Caco-2 (cell line): ENCODE measurements at regions not wholly inside any gene's neighbourhood (a gene's known extent, or its start where the extent isn't known, plus 50 kb on each side); places are given as distances from the start of the nearest gene placed in this dataset.

ENCODE experiments used
- BruUV-seq: library from RNA; stranded (reverse); fragments of 400-500 nt; replicated peaks from 2 replicates; lab custom pipeline; 2021; lab: Mats Ljungman, UMichigan
- CTCF ChIA-PET: fragments of 300-600 bp; sonication (Branson Sonifier 250); formaldehyde crosslinking; loops from one replicate; lab custom pipeline; 2022; ENCODE audit warnings: antibody characterized with exemption; lab: Charles Lee
- POLR2A ChIA-PET: fragments of 300-600 bp; sonication (Branson Sonifier 250); formaldehyde crosslinking; loops from one replicate; lab custom pipeline; 2022; ENCODE audit warnings: antibody characterized with exemption; lab: Charles Lee
- DNase-seq, 2 experiments: peaks; one replicate each; pipeline versions ENCODE4 v3.0.0 to v3.0.0-alpha.2; 2020 to 2022
- H3K27me3 ChIP-seq: replicated peaks from 2 replicates; pipeline ENCODE4 v1.6.0; 2011; ENCODE audit warnings: low read length; ENCODE audit not compliant: control insufficient read depth, insufficient read depth
- H3K36me3 ChIP-seq: 2 replicates; pipeline ENCODE4 v1.5.1; 2011; ENCODE audit warnings: low read length; ENCODE audit not compliant: control insufficient read depth, insufficient read depth
- H3K4me1 ChIP-seq: fragments of 250-450 bp; sonication (Bioruptor Pico); 2 replicates; pipeline ENCODE4 v1.5.1; 2020; ENCODE audit warnings: mild to moderate bottlenecking
- H3K4me3 ChIP-seq: 2 replicates; pipeline ENCODE4 v1.5.1; 2011; ENCODE audit warnings: low read depth, mild to moderate bottlenecking, control low read depth, low read length
- H3K9me3 ChIP-seq: fragments of 250-450 bp; sonication (Bioruptor Pico); 2 replicates; pipeline ENCODE4 v1.5.1; 2020; ENCODE audit warnings: mild to moderate bottlenecking, moderate library complexity
- H3K27ac Mint-ChIP-seq: one replicate; pipeline ENCODE4 v1.8.0; 2022; ENCODE audit warnings: mixed read lengths; ENCODE audit not compliant: unreplicated experiment
- H3K27me3 Mint-ChIP-seq: one replicate; pipeline ENCODE4 v1.8.0; 2022; ENCODE audit warnings: mixed read lengths; ENCODE audit not compliant: insufficient read depth, unreplicated experiment
- H3K36me3 Mint-ChIP-seq: one replicate; pipeline ENCODE4 v1.8.0; 2022; ENCODE audit warnings: mild to moderate bottlenecking, mixed read lengths; ENCODE audit not compliant: insufficient read depth, unreplicated experiment
- H3K4me1 Mint-ChIP-seq: one replicate; pipeline ENCODE4 v1.8.0; 2022; ENCODE audit warnings: low read depth, mixed read lengths; ENCODE audit not compliant: unreplicated experiment
- H3K4me3 Mint-ChIP-seq: one replicate; pipeline ENCODE4 v1.8.0; 2022; ENCODE audit warnings: mild to moderate bottlenecking, moderate library complexity, mixed read lengths; ENCODE audit not compliant: unreplicated experiment
- H3K9me3 Mint-ChIP-seq: one replicate; pipeline ENCODE4 v1.8.0; 2022; ENCODE audit warnings: mixed read lengths; ENCODE audit not compliant: unreplicated experiment
- CTCF ChIP-seq, 2 experiments: fragments of 200-600 bp in 1 of 2; IDR thresholded peaks; 1 replicate in 1 of 2; 2 replicates in 1 of 2; pipeline versions ENCODE4 v1.5.1 to v1.8.0; 2011 to 2022; ENCODE audit warnings: antibody characterized with exemption in 1 of 2, control low read depth in 1 of 2, inconsistent platforms in 1 of 2, low read depth in 1 of 2, low read length in 1 of 2, mild to moderate bottlenecking in 1 of 2, moderate library complexity in 1 of 2; ENCODE audit not compliant: insufficient read depth in 1 of 2, severe bottlenecking in 1 of 2, unreplicated experiment in 1 of 2
- intact Hi-C: fragments of 100-400 bp; cut with micrococcal nuclease; formaldehyde crosslinking; loops from one replicate; pipeline ENCODE4 v1.10.0; 2022; ENCODE audit not compliant: unreplicated experiment

- Histone ChIP-seq H3K9me3 (no peaks in the 10 kb centered on the region), H3K27me3 (no peaks in the 10 kb centered on the region), H3K4me3 (no peak overlapping the region), H3K36me3 (no peaks in the 10 kb centered on the region), H3K4me1 (no peaks in the 10 kb centered on the region)
- H3K27me3 Mint-ChIP-seq: no peaks in the 10 kb centered on the region
- no peak for DNase-seq
- ChIA-PET POLR2A (no interaction called here), CTCF (no interaction called here)
- TF ChIP-seq CTCF (IDR thresholded peaks at IDR 0.05; ENCODE audit: insufficient read depth in 1 of 2, low read depth in 1 of 2, low read length in 1 of 2, severe bottlenecking in 1 of 2, unreplicated experiment in 1 of 2): no peak
- no peaks in the 10 kb centered on the region for H3K9me3 Mint-ChIP-seq
- no peaks in the 10 kb centered on the region for H3K4me1 Mint-ChIP-seq
- no TSS peak for BruUV-seq
- intact Hi-C loops: no loop called here
- no peak overlapping the region for H3K4me3 Mint-ChIP-seq
- H3K36me3 Mint-ChIP-seq: no peaks in the 10 kb centered on the region
- no peak overlapping the region for H3K27ac Mint-ChIP-seq
Observed at GRCh38 chr10:59090817-59091622, 85.4 kb upstream of the PHYHIPL start.

GRCh38 chr10:59093461-59093860 is 83.0 kb upstream of the PHYHIPL start:
- no peak overlapping the region for H3K27ac Mint-ChIP-seq
- BruUV-seq: no TSS peak
- H3K36me3 Mint-ChIP-seq: no peaks in the 10 kb centered on the region
- CTCF ChIA-PET: no interaction called here
- Histone ChIP-seq H3K27me3 (no peaks in the 10 kb centered on the region), H3K4me1 (no peaks in the 10 kb centered on the region), H3K9me3 (no peaks in the 10 kb centered on the region), H3K4me3 (no peak overlapping the region), H3K36me3 (no peaks in the 10 kb centered on the region)
- no peak overlapping the region for H3K4me3 Mint-ChIP-seq
- no peaks in the 10 kb centered on the region for H3K4me1 Mint-ChIP-seq
- TF ChIP-seq CTCF (IDR thresholded peaks at IDR 0.05; ENCODE audit: insufficient read depth in 1 of 2, low read depth in 1 of 2, low read length in 1 of 2, severe bottlenecking in 1 of 2, unreplicated experiment in 1 of 2): no peak
- H3K9me3 Mint-ChIP-seq: no peaks in the 10 kb centered on the region
- no peak for DNase-seq
- POLR2A ChIA-PET: no interaction called here
- intact Hi-C loops: no loop called here
- H3K27me3 Mint-ChIP-seq: no peaks in the 10 kb centered on the region

- Mint-ChIP-seq H3K36me3 (no peaks in the 10 kb centered on the region), H3K4me1 (no peaks in the 10 kb centered on the region), H3K27ac (no peak overlapping the region), H3K4me3 (no peak overlapping the region), H3K9me3 (no peaks in the 10 kb centered on the region), H3K27me3 (no peaks in the 10 kb centered on the region)
- CTCF ChIA-PET: no interaction called here
- no peaks in the 10 kb centered on the region for H3K9me3 ChIP-seq
- no peaks in the 10 kb centered on the region for H3K27me3 ChIP-seq
- no peaks in the 10 kb centered on the region for H3K4me1 ChIP-seq
- DNase-seq: no peak
- no peaks in the 10 kb centered on the region for H3K36me3 ChIP-seq
- no TSS peak for BruUV-seq
- H3K4me3 ChIP-seq: no peak overlapping the region
- POLR2A ChIA-PET: no interaction called here
- intact Hi-C loops: no loop called here
- TF ChIP-seq CTCF (IDR thresholded peaks at IDR 0.05; ENCODE audit: insufficient read depth in 1 of 2, low read depth in 1 of 2, low read length in 1 of 2, severe bottlenecking in 1 of 2, unreplicated experiment in 1 of 2): no peak
Observed at GRCh38 chr10:59096631-59097030, 79.8 kb upstream of the PHYHIPL start.
